ENCODE measurements at regions not wholly inside any gene's neighbourhood (a gene's known extent, or its start where the extent isn't known, plus 50 kb on each side); places are given as distances from the start of the nearest gene placed in this dataset.

- TF ChIP-seq CTCF (IDR thresholded peaks at IDR 0.05; ENCODE audit: control insufficient read depth, insufficient read depth, low read depth, low read length, missing control alignments): no peak
- no peak for DNase-seq (ENCODE audit: low read depth)
- H3K4me3 ChIP-seq (ENCODE audit: control insufficient read depth, low read depth, low read length): no peak overlapping the region
Observed at GRCh38 chr6:22361576-22361975, 64.7 kb upstream of the PRL start.

GRCh38 chr6:22362361-22362760 is 65.5 kb upstream of the PRL start:
- no peak for DNase-seq (ENCODE audit: low read depth)
- TF ChIP-seq CTCF (IDR thresholded peaks at IDR 0.05; ENCODE audit: control insufficient read depth, insufficient read depth, low read depth, low read length, missing control alignments): no peak
- no peak overlapping the region for H3K4me3 ChIP-seq (ENCODE audit: control insufficient read depth, low read depth, low read length)

- TF ChIP-seq CTCF (IDR thresholded peaks at IDR 0.05; ENCODE audit: control insufficient read depth, insufficient read depth, low read depth, low read length, missing control alignments): no peak
- DNase-seq (ENCODE audit: low read depth): no peak
- no peak overlapping the region for H3K4me3 ChIP-seq (ENCODE audit: control insufficient read depth, low read depth, low read length)
Observed at GRCh38 chr6:22363166-22363713, 66.4 kb upstream of the PRL start.

GRCh38 chr6:22363714-22364239 is 66.9 kb upstream of the PRL start:
- no peak overlapping the region for H3K4me3 ChIP-seq (ENCODE audit: control insufficient read depth, low read depth, low read length)
- no peak for TF ChIP-seq CTCF (IDR thresholded peaks at IDR 0.05; ENCODE audit: control insufficient read depth, insufficient read depth, low read depth, low read length, missing control alignments)
- no peak for DNase-seq (ENCODE audit: low read depth)

- DNase-seq (ENCODE audit: low read depth): no peak
- no peak for TF ChIP-seq CTCF (IDR thresholded peaks at IDR 0.05; ENCODE audit: control insufficient read depth, insufficient read depth, low read depth, low read length, missing control alignments)
Observed at GRCh38 chr6:22364306-22364705, 67.5 kb upstream of the PRL start.

GRCh38 chr6:22366214-22366613 is 69.4 kb upstream of the PRL start:
- peak; percentile 38 for DNase-seq (ENCODE audit: low read depth)
- no peak overlapping the region for H3K4me3 ChIP-seq (ENCODE audit: control insufficient read depth, low read depth, low read length)
- no peak for TF ChIP-seq CTCF (IDR thresholded peaks at IDR 0.05; ENCODE audit: control insufficient read depth, insufficient read depth, low read depth, low read length, missing control alignments)

More at GRCh38 chr6:22364306-22364705, 67.5 kb upstream of the PRL start:
- no peak overlapping the region for H3K4me3 ChIP-seq (ENCODE audit: control insufficient read depth, low read depth, low read length)

Data from AG09309 (cell line).